ENCODE measurements at regions not wholly inside any gene's neighbourhood (a gene's known extent, or its start where the extent isn't known, plus 50 kb on each side); places are given as distances from the start of the nearest gene placed in this dataset.
A peak's percentile ranks its signal among the peaks of the same experiment; 100 is the strongest.

- Histone ChIP-seq H3K4me1 (peaks cover 23% of the 10 kb centered on the region), H3K27ac (no peak overlapping the region), H3K4me3 (no peak overlapping the region), H3K9me3 (no peaks in the 10 kb centered on the region; the same call in 2 of the 3 replicates), H3K4me2 (no peak overlapping the region)
- 65% methylated on average over 2 of the region's 2 CpGs for WGBS (ENCODE audit: missing lambda C conversion rate)
- no peak for FAIRE-seq
- DNase-seq (ENCODE audit: low read depth in 1 of 2, low spot score in 1 of 2), result no peak
- ChIA-PET CTCF (no interaction called here), POLR2A (no interaction called here)
- TF ChIP-seq MAX (IDR thresholded peaks at IDR 0.05) (no peak), RAD21 (conservative IDR thresholded peaks at IDR 0.05 in 1 of 2, IDR thresholded peaks at IDR 0.05 in 1 of 2) (no peak), RCOR1 (IDR thresholded peaks at IDR 0.05; ENCODE audit: low read depth, low read length) (no peak), KDM1A (IDR thresholded peaks at IDR 0.05; ENCODE audit: low read depth) (no peak), MYC (IDR thresholded peaks at IDR 0.05; ENCODE audit: borderline replicate concordance, low read length) (no peak), EP300 (IDR thresholded peaks at IDR 0.05) (no peak), KDM5A (IDR thresholded peaks at IDR 0.05) (no peak), POLR2AphosphoS2 (conservative IDR thresholded peaks at IDR 0.05; ENCODE audit: low read length) (no peak)
- no peak for ATAC-seq
Observed at GRCh38 chr6:133630651-133631050, 258.3 kb upstream of the TCF21 start.

DNA sequence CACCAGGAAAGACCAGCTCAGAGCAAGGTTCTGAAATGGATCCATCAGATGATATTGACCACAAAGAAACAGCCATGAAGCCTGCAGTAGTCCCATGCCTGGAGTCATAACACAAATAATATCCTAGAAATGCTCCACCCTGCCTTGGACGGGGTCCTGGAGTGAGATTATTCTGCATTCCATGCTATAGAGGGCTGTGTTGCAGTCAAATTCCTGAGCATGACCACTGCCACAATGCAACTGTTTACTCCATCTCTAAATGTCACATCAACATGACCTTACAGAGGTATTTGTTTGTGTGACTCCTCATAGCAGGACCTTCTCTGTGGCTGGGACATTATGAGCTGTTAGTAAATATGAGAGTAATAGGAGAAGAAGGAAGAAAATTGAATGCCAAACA lies 257.5 kb upstream of the TCF21 start:
- TF ChIP-seq CEBPB (IDR thresholded peaks at IDR 0.05) (peak in 1 of 2 experiments; percentile 26; a peak in 1 of 4 replicates), FOSL2 (IDR thresholded peaks at IDR 0.05) (no peak), FOSL2 (CRISPR knock-in tag; IDR thresholded peaks at IDR 0.05) (peak; percentile 46; the same call in 1 of the 2 replicates), ATOH8 (CRISPR knock-in tag; IDR thresholded peaks at IDR 0.05; ENCODE audit: low read depth) (no peak), GATA3 (IDR thresholded peaks at IDR 0.05; ENCODE audit: borderline replicate concordance) (peak; percentile 68; the same call in 1 of the 2 replicates)
- ChIA-PET POLR2A (no interaction called here), CTCF (interaction anchor here (1.0 to 1.6 kb wide), 2 partner anchors 9 to 285 kb away, joined by 3 to 4 read pairs; no protein-coding TSS in a partner anchor)
- H3K27ac ChIP-seq, result peak overlapping the region; percentile 54 to 75
- no peak for FAIRE-seq
- no peak overlapping the region for H3K4me3 ChIP-seq
- H3K9me3 ChIP-seq, result no peaks in the 10 kb centered on the region; the same call in 2 of the 3 replicates
- peak in 1 of 2 experiments; percentile 90; a peak in 3 of 6 replicates for ATAC-seq
- peak overlapping the region; percentile 29 for H3K4me2 ChIP-seq
- H3K4me1 ChIP-seq, result peaks cover 23% of the 10 kb centered on the region
- peak in 1 of 2 experiments; percentile 64 for DNase-seq (ENCODE audit: low read depth in 1 of 2, low spot score in 1 of 2)
- 9% methylated on average over 1 of the region's 1 CpG for WGBS (ENCODE audit: missing lambda C conversion rate)

DNA sequence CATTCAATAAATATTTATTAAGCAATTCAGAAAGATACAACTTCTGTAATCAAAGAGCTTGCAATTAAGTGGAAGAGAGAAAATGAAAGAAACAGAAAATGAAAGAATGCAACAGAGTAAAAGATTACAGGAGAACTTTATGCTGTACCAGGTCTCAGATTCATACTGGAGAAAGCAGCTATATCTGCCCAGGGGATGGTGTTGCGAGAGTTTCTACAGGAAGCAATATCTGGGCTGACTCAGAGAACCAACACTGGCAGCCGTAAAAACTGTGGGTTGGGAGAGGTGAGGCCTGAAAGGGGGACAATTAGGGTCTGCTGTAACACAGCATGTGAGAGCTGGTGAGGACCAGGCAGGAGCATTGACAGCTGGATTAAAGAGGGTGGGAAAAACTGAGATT lies 256.7 kb upstream of the TCF21 start:
- ChIA-PET POLR2A (no interaction called here), CTCF (interaction anchor here (1.0 to 1.6 kb wide), 4 partner anchors 9 to 285 kb away, joined by 3 to 5 read pairs (median 4); no protein-coding TSS in a partner anchor)
- WGBS (ENCODE audit: missing lambda C conversion rate), result 22% methylated on average over 2 of the region's 2 CpGs
- peak in 1 of 2 experiments; percentile 32 for DNase-seq (ENCODE audit: low read depth in 1 of 2, low spot score in 1 of 2)
- Histone ChIP-seq H3K4me3 (no peak overlapping the region), H3K9me3 (no peaks in the 10 kb centered on the region; the same call in 2 of the 3 replicates), H3K4me2 (peak overlapping the region; percentile 29), H3K4me1 (peaks cover 23% of the 10 kb centered on the region), H3K27ac (peak overlapping the region; percentile 54 to 75)
- no peak for FAIRE-seq
- no peak for TF ChIP-seq ESRRA (IDR thresholded peaks at IDR 0.05; ENCODE audit: borderline replicate concordance, low read length)
- no peak for TF ChIP-seq CHD4 (IDR thresholded peaks at IDR 0.05; ENCODE audit: borderline replicate concordance)
- no peak for TF ChIP-seq HOXB13 (CRISPR knock-in tag; IDR thresholded peaks at IDR 0.05; ENCODE audit: low read depth)
- TF ChIP-seq, protein P1, sequence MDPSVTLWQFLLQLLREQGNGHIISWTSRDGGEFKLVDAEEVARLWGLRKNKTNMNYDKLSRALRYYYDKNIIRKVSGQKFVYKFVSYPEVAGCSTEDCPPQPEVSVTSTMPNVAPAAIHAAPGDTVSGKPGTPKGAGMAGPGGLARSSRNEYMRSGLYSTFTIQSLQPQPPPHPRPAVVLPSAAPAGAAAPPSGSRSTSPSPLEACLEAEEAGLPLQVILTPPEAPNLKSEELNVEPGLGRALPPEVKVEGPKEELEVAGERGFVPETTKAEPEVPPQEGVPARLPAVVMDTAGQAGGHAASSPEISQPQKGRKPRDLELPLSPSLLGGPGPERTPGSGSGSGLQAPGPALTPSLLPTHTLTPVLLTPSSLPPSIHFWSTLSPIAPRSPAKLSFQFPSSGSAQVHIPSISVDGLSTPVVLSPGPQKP (IDR thresholded peaks at IDR 0.05; ENCODE audit: low read depth, low read length), result no peak
- TF ChIP-seq JUN (IDR thresholded peaks at IDR 0.05), result no peak
- TF ChIP-seq EP300 (IDR thresholded peaks at IDR 0.05), result no peak
- TF ChIP-seq, protein P2, sequence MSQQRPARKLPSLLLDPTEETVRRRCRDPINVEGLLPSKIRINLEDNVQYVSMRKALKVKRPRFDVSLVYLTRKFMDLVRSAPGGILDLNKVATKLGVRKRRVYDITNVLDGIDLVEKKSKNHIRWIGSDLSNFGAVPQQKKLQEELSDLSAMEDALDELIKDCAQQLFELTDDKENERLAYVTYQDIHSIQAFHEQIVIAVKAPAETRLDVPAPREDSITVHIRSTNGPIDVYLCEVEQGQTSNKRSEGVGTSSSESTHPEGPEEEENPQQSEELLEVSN (IDR thresholded peaks at IDR 0.05; ENCODE audit: borderline replicate concordance, low read depth), result no peak
- TF ChIP-seq HOXA7 (CRISPR knock-in tag; IDR thresholded peaks at IDR 0.05), result no peak
- no peak for TF ChIP-seq EHF (CRISPR knock-in tag; IDR thresholded peaks at IDR 0.05)
- no peak for TF ChIP-seq CHD2 (IDR thresholded peaks at IDR 0.05; ENCODE audit: low read length, partially characterized antibody)
- ATAC-seq, result peak in 1 of 2 experiments; percentile 72; a peak in 3 of 6 replicates

Data from A549 (cell line).